Suprapubic skin (tissue), 3 donors: ENCODE measurements at regions not wholly inside any gene's neighbourhood (a gene's known extent, or its start where the extent isn't known, plus 50 kb on each side); places are given as distances from the start of the nearest gene placed in this dataset.

Experiments used
- CTCF ChIP-seq, 2 donors: fragments of 200-600 bp in 1 of 2; fragments of 450-650 bp in 1 of 2; sonication (generic) in 1 of 2; IDR thresholded peaks; one replicate each; pipeline ENCODE4 v1.5.1; 2016 to 2019; ENCODE audit warnings: antibody characterized with exemption in 2 of 2, mild to moderate bottlenecking in 1 of 2, moderate library complexity in 1 of 2
- POLR2A ChIP-seq, 2 donors: fragments of 450-650 bp; IDR thresholded peaks; one replicate each; pipeline ENCODE4 v1.6.1; 2017; ENCODE audit warnings: antibody characterized with exemption in 2 of 2, mild to moderate bottlenecking in 2 of 2, moderate library complexity in 2 of 2

- no peak for TF ChIP-seq POLR2A (IDR thresholded peaks at IDR 0.05)
- TF ChIP-seq CTCF (IDR thresholded peaks at IDR 0.05), result no peak
Observed at GRCh38 chr10:62907470-62908212, 91.5 kb upstream of the EGR2 start.
